DND-41 (cell line): ENCODE measurements at regions not wholly inside any gene's neighbourhood (a gene's known extent, or its start where the extent isn't known, plus 50 kb on each side); places are given as distances from the start of the nearest gene placed in this dataset.

Experiments
- CTCF ChIP-seq: IDR thresholded peaks from 2 replicates; pipeline ENCODE4 v1.5.1; 2012; ENCODE audit warnings: borderline replicate concordance, low read length, moderate library complexity, mild to moderate bottlenecking; ENCODE audit not compliant: poor library complexity, severe bottlenecking; ENCODE audit errors: extremely low read depth
- EZH2 ChIP-seq: IDR thresholded peaks from 3 replicates; pipeline ENCODE4 v1.6.1; 2012; ENCODE audit warnings: borderline replicate concordance, low read depth, mild to moderate bottlenecking, moderate library complexity, low read length, inconsistent platforms; ENCODE audit not compliant: severe bottlenecking

- no peak for TF ChIP-seq CTCF
- TF ChIP-seq EZH2: no peak
Measured at GRCh38 chr16:49939495-49939894, 83.6 kb upstream of the ZNF423 start.
